Dedifferentiated amniotic fluid mesenchymal stem cell (primary cell): ENCODE measurements at regions not wholly inside any gene's neighbourhood (a gene's known extent, or its start where the extent isn't known, plus 50 kb on each side); places are given as distances from the start of the nearest gene placed in this dataset.
"Not testable (repeated sequence)": the region's sequence is repeated elsewhere in the genome, so short reads cannot be mapped to it uniquely, and the experiment has no call there.

ENCODE experiments used
- DNase-seq: peaks from one replicate; pipeline ENCODE4 v3.0.0-alpha.2; 2016; ENCODE audit errors: extremely low spot score

DNA sequence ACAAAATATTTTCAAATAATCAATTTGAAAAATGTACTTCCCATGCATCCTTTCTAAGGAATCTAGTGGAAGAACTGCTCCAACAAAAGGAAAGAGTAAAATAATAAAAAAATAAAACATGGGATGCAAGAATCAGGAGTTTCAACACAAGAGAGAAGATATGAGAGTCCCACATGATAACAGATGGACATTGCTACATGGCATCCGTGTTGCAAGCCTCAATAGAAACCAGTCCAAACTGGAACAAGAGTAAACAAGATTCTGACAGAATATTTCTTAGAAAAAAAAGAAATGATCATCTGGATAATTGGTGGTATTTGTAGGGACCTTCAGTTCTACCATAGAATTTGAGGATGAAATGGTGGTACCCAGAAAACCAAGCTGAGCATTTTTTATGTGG, 186.8 kb downstream of the FRK start:
- no peak for DNase-seq

GRCh38 chr6:115870464-115870863, 190.2 kb downstream of the FRK start:
- DNase-seq: no peak

DNA sequence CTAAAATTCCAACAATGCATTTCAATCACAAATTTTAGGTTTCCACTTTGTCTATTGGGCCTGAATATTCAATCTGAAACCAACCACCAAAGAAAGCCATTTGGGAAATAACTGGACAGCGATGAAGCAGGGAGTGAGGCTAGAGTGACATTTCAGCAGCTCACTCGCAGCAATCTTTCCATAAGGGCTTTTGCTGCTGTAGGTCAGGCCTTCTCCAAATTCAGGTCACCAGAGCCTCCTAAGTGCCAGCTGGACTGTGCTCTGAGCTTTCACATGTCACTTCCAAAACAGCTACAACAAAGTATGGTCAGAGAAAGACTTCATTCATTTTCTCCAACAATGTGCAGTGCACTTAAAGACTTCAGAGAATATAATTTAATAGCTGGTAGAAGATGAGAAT, 194.8 kb downstream of the FRK start:
- DNase-seq: no peak

DNA sequence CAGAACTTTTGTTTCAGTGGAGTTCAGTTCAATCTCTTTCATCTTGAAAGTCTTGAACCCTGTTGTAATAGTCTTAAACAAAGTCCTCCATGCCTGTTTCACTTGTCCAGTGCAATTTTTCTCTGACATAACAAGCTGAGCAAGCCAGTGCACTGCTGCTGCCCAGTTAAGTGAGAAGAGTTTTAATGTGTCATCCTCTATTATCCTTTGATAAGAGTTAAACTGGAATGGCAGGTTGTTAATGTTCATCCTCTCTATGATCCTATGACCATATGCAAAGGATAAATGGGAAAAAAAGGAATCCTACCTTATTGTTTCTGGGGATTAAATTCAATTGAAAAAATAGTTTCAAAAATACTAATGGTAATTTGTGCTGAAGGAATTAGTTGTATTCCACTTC, 197.5 kb downstream of the FRK start:
- DNase-seq: no peak

- not testable (repeated sequence) for DNase-seq
Observed at GRCh38 chr6:115861658-115862057, 199.0 kb downstream of the FRK start.

- DNase-seq: not testable (repeated sequence)
Observed at GRCh38 chr6:115859577-115859976, 201.1 kb downstream of the FRK start.

DNA sequence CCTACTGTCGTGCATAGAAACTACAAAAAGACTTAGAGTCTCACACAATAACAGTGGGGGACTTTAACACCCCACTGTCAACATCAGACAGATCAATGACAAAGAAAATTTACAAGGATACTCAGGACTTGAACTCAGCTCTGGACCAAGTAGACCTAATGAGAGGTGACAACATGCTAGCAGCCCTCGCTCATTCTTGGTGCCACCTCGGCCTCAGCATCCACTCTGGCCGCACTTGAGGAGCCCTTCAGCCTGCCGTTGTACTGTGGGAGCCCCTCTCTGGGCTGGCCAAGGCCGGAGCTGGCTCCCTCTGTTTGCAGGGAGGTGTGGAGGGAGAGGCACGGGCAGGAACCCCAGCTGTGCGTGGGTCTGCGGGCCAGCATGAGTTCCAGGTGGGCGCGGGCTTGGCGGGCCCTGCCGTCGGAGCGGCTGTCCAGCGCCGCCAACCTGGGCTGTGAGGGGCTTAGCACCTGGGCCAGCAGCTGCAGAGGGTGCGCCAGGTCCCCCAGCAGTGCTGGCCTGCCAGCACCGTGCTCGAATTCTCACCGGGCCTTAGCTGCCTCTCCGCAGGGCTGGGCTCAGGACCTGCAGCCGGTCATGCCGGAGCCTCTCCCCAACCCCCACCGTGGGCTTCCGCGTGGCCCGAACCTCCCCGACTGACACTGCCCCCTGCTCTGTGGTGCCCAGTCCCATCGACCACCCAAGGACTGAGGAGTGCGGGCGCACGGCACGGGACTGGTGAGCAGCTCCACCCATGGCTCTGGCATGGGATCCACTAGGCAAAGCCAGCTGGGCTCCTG, 205.6 kb downstream of the FRK start:
- DNase-seq: no peak

DNA sequence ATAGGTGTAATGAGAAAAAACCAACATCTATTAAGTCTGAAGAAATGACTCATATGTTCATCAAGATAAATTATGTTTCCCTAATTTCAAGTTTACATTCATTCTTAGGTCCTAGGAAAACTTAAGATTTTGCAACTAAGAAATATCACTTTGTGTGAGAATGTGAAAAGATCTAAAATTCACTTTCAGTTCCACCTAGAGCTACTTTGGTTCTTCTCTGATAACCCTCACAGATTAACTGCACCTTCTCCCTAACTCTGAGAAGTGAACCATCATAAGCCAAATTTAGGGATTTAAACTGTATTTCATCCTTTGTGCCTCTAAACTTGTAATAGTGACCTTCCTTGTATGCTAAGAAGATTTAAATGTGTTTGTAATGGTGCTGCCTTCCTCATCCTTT, 213.0 kb downstream of the FRK start:
- DNase-seq: no peak

DNA sequence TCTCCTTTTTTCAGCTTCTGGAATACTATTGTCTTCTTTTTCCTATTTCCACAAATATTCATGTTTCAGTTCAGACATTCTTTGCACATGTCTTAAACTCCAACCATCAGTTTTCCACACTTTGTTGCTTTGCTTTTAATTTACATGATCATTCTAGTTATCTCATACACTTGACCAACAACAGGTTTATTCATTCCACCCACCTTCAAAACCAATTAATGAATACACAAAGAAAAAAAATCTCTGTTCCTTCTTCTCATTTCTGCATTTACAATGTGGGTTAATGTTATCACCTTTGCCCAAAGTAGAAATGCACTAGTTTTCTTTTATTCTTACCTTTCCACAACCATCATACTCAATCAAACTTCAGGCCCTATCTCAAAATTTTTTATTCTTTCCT, 216.7 kb downstream of the FRK start:
- no peak for DNase-seq

DNA sequence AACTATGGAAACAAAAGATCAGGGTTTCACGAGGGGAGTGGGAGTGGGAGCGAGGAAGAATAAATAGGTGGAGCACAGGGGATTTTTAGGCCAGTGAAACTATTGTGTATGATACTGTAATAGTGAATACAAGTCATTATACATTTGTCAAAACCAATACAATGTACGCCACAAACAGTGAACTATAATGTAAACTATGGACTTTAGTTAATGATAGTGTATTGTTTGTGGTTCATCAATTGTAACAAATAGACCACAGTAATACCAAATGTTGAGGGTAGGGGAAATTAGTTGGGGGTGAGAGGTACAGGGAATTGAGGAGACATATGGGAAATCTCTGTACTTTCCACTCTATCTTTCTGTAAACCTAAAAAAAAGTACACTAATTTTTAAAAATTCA, 218.4 kb downstream of the FRK start:
- no peak for DNase-seq

DNA sequence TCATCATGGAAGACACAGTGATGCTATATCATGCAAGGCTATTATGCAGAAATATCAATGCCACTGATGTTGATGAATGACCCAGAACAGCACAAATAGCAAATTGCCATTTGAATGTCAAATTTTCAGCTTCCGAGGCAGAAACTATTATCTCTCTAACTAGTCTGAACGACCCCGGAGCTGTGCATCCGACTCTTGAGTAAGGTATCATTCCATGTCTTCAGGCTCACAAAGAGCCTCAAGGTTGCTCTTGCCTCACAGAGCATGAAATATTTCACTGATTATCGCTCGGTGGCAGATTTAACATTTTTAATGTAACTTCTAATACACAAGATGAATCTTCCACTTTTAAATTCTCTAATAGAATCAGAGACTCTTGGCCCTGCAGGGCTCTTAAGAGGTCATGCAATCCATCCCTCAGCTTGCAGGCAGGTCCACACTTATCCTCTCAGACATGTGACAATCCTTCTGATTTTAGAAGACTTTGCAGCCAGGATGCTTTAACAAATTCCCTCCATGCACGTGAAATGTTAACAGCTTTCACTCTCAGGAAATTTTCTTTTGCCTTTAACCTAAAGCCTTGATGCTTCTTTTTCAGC, 221.0 kb downstream of the FRK start:
- no peak for DNase-seq

DNA sequence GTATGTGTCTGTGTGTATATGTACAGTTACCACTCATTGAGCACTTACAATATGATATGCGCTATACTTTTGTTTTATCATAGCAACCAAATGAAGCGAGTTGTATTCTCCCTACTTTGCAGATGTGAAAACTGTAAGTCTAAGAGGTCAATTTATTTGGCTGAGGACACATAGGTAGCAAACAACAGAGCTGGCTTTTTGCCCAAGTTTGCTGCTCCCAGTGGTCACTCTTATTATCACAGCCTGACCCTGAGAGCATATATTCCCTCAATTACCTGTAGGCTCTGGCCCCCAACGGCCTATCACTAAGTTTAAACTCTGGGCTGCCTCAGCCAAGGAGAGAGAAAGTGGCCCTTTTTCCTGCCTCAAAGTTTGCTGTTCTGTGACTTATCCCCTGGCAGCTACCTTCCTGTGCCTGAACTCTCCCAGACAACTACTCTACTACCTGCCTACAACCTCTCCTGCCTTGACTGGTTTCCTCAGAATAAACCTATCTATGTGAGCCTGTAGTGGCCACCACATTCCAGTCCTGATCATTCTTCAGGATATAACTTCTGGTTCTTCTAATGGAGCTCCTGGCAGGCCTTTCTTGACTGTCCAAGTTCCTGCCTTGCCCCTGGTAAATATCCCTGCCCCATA, 221.8 kb downstream of the FRK start:
- no peak for DNase-seq

DNA sequence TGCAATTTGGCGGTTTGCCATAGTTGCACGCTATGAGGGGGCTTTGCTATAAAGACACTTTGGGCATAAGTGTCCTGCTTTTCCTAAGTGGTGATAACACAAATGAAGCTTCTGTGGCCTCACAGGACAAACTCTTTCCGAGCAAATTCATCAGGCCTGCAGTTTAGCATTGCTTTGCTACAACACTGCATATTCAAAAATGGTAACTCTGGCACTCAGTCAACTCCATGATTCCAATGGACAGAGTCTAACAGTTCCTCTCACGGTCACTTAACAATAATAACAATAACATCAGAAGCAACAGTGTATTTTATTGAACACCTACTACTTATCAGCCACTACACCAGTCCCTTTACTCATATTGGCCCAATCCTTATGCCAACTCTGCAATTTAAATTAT, 222.5 kb downstream of the FRK start:
- DNase-seq: no peak

DNA sequence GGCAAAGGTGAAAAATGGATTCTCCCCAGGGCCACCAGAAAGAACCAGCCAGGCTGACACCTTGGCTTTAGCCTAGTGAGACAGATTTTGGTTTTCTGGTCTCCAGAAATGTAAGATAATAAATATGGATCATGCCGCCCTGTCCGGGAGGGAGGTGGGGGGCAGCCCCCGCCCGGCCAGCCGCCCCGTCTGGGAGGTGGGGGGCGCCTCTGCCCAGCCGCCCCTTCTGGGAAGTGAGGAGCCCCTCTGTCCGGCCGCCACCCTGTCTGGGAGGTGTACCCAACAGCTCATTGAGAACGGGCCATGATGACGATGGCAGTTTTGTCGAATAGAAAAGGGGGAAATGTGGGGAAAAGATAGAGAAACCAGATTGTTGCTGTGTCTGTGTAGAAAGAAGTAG, 224.3 kb downstream of the FRK start:
- DNase-seq: not testable (repeated sequence)

DNA sequence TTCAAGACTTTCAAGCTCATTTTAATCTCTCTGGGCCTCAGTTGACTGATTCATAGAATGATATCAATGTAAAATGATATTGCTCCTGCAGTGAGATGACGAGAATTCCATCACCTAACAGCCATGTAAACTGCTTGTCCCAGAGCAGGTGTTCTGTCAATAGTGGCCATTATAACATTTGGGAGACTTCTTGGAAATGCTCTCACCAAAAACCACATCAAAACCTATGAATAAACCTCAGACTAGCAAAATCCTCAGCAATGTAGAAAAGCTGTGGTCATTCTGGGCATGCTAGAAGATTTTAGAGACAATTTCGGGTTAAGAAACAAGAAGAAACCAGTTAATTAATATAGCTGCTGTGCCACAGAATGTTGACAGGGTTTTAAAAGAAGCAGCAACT, 225.4 kb downstream of the FRK start:
- no peak for DNase-seq

- not testable (repeated sequence) for DNase-seq
Observed at GRCh38 chr6:115834542-115834941, 226.1 kb downstream of the FRK start.

GRCh38 chr6:115832786-115833185, 227.9 kb downstream of the FRK start:
- no peak for DNase-seq

DNA sequence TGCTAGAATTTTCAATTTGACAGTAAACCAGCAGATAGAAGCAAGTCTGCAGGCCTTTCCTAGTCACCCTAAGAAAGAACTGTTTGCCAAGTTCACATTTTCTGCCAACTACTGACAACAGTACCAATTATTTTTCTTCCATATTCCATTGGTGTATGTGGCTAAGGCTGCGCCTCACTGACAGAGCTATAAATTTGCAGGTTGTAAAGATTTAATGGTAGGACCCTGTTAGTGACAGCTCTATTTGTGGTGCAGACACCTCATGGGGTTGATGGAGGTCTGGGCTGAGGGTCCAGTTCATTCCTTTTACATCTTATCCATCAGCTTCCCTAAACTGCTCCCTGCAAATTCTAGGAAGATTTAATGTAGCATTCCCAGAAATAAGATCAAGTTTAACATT, 228.5 kb downstream of the FRK start:
- no peak for DNase-seq

DNA sequence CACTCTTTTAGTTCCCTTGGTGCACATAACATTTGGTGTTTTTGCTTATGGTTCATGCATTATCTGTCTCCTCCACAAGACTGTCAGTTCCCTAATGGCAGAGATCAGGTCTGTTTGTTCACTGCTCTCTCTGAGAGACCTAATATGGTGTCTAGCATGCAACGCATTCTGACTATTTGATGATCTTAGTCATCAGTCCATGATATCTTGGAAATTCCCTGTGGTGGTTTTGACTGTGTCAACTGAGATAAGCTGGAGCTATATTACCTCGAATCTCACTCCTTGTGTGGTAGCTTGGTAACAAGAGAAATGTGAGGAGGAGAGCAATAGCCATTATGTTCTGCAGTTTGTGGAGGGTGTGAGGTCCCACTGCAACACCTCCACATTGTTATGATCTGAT, 229.8 kb downstream of the FRK start:
- no peak for DNase-seq

GRCh38 chr6:115821798-115822197, 238.9 kb downstream of the FRK start:
- DNase-seq: no peak

DNA sequence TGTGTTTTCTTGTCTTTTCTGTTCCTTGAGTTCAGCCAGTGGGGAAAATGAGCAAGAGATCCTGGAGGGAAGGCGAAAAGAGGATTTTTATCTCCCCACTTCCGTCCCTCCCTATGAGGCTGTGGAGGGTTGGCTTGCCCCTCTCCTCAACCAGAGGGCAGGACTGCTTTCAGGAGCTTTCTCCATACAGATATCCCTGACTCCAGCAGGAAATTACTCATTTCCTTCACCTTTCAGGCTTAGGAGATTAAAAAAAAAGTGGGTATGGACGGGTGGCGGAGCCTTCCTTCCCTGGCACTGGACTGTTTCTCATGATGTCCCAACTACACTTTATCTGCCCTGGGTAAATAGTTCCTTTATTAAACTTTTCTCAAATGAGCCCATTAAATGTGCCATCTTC, 241.2 kb downstream of the FRK start:
- no peak for DNase-seq

DNA sequence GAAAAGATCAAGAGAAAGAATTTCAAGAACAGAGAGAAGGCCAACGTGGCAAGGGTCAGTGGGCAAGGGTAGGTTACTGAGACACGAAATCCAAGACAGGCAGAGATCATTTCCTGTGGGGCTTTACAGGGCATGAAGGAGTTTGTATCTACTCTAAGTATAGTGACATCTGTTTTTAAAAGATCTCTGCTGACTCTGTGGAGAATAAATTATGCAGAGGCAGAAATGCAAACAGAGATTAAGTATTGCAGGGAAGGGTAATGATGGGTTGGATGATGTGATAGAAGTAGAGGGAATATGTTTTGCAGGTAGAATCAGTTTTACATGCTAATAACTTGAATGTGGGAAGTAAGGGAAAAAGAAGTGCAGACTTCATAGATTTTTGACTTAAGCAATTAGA, 243.5 kb downstream of the FRK start:
- no peak for DNase-seq

DNA sequence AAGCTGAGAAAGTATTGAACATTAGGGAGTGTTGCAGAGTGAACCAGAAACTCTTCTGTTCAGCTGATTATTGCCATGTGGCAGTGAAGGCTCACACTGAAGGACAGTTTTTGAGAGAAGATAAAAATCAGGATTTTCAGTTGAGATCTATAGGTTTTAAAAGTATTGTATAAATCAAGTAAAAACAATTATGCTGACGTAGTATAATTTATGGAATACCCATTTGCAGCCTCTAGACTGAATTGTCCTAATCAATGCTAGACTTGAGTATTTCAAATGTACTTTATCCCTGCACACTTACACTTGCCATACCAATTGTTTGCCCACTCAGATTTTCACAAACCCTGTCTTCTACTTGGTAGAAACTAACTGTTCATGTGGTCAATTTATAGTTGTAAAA, 245.8 kb downstream of the FRK start:
- no peak for DNase-seq
